HG02798 (cell line): ENCODE measurements at regions not wholly inside any gene's neighbourhood (a gene's known extent, or its start where the extent isn't known, plus 50 kb on each side); places are given as distances from the start of the nearest gene placed in this dataset.
"Not testable (repeated sequence)": the region's sequence is repeated elsewhere in the genome, so short reads cannot be mapped to it uniquely, and the experiment has no call there.

Experiments used
- ATAC-seq: cut with Tn5 transposase; IDR thresholded peaks from one replicate; pipeline ENCODE4 v1.9.1; 2021; ENCODE audit warnings: mild to moderate bottlenecking; ENCODE audit not compliant: unreplicated experiment, poor library complexity

DNA sequence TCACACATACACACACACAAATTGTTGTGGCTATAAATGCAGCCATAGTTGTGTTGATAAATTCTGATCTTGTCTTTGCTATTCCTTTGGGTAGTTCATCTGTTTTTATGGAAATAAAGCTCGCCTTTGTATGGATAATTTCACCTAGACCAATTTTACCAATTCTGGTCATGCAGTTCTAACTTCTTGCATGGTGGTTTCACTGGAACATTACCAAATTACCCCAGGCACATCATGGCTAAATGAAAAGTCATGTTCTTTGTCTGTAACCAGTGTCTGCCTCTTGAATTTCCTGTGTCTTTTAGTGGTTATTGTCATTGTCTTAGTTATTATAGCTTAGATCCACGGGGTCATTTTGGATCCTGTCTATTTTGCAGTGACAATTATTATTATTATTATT is 50.3 kb upstream of the TMC1 start:
- no peak for ATAC-seq

DNA sequence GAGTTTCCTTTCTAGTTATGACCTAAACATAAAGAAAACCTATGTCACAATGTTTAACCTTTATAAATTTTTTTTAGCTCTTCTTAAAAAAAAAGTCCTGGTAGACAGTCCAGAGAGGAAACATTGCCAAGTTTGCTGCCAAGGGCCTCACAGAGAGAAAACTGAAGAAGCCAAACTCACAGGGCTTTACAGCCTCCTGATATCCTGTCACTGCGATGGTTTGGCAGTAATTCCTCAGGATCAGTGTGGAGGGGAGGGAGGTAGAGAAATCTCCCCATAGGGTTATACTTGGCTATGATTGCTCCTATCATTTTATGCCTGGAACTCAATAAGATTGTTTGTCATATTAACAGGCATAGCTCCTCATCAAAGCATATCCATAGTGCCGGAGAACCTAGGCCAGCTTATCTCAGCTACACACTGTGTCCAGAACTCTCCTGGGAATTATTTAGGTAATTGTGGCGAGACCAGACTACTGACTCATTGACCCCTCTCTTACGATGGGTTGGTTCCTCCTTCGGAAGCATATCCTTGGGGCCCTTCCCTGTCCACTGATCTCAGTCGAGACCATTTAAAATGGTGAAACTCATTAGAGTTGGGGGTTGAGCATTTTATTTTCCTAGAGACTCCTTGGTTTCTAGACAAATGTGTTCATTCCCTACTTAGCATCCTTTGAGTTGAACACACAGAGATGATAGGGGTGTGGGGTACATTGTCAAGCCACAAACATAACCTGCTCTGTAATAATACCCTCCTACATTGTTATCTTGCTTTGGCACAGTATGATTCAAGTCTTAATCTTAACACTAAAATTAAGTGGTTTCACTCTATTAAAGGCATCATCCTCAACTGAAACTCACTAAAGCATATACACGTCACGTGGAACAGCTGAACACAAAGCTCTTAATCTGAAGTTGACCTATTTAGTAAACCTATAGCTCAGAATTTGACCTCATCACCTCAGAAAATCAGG is 53.4 kb upstream of the TMC1 start:
- ATAC-seq, result no peak

DNA sequence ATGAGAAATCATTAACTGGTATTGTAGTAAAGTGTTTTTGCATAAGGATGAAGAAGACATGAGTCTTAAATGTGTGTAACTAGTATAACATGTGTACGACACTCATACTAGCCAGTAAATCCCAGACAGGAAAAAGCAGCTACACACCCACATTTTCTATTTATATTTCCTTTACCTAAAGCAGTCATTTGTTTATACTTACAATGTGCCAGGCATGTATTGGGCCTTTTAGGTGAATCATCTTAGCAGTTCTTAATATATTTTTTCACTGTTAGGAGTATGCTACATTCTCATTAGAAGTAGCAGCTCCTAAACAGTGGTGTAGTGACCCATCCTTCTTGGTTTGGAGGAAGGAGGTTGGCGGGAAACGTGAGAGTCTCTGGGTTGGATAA is 55.8 kb upstream of the TMC1 start:
- ATAC-seq, result no peak

DNA sequence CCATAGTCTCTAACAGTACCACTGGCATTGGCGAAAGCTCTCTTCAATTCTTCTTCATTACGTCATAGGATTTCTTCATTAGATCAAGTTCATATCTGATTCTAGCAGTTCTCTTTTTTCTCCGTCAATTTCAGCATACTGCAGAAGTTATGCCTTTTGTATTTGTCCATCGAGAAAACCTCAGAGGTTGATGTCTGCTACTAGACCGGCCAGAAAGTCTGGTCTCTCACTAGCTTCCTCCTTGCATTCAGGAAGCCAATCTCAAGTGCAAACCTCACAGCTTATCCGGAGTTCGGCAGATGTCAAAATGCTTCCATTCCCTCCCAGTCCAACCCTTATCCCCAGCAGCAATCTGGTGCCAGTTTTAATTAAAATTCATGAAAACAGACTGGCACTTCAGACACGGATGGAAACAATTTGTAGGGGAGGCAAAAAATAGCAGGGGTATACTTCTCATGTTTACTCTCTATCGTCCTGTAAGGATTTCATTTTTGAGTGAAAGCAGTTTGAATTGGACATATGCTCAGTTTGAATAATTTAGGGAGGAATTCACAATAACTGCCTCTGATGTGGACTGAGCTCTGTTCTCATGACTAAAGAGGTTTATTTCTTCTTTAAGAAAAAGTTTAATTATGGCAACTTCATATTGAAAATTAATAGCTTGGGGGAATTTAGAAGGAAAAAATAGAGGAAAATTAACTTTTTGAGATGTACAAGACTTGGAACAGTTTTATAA is 56.4 kb upstream of the TMC1 start:
- peak; percentile 48 for ATAC-seq

DNA sequence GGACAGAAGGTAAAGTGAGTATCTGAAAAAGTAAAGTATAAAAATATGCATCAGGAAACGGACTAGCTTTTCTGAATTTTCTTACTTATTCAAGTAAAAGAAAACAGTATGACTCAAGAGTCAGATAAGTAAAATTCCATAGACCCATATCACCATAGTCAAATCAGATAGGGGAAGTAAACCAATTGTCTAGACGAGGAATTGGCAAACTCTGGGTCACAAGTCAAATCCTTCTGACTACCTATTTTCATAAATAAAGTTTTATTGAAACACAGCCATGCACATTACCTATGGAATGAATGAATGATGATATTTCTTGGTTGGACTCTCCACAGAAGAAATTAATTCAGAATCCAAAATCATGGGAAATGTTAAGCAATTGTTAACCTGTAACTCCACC is 59.1 kb upstream of the TMC1 start:
- no peak for ATAC-seq

DNA sequence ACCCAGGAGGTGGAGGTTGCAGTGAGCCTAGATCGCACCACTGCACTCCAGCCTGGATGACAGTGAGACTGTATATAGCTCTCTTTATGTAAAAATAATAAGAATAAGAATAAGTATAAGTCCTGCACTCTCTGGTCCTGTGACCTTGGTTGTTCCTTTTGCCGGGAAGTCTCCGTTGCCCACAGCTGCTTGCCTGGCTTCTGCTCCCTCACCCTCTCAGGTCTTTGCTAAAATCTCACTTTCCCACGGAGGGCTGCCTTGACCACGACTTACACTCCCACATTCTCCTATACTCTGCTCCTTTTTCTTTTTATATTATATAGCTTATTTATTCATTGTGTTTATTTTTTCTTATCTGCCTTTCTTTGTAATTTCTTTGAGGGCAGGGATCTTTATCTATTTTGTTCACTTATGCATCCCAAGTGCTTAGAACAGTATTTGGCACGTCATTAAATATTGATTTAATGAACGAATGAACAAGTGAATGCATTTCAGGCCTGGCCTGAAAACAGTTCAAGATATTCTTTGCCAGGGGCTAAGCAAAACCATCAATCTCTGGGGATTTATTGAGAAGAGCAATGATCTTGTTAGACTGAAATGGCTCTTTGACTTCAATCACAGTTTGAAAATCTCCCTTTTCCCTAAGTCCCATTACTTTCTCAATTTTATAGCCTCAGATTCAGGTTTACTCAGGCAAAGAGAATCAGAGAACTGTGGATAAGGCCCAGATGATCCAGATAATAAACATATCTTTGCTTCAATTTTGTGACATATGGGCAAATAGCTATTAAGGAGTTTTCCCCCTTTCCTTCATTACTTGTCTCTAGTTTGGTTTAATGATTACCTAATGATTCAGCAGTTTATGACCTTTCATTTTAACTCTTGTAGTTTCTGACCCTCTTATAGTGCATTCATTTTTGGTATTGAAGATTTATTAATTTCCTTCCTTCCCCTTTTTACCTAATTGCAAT is 60.8 kb upstream of the TMC1 start:
- no peak for ATAC-seq

DNA sequence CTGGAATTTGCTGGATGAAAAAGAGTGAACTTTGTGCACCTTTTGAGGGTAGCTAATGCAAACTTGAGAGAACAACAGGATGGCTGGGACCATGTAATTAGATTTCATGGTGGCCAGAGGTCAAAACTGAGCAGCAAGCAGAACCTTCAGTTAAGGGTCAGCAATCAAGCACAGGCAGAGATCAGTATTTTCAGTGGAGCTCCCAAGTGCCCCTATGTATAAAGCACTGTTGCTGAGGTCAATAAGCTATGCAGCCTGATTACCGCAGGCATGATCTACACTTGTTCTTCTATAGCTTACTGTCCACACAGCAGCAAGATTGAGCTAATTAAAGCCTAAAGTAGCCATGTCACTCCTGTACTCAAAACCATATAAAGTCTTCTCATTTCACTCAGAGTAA is 62.1 kb upstream of the TMC1 start:
- no peak for ATAC-seq

DNA sequence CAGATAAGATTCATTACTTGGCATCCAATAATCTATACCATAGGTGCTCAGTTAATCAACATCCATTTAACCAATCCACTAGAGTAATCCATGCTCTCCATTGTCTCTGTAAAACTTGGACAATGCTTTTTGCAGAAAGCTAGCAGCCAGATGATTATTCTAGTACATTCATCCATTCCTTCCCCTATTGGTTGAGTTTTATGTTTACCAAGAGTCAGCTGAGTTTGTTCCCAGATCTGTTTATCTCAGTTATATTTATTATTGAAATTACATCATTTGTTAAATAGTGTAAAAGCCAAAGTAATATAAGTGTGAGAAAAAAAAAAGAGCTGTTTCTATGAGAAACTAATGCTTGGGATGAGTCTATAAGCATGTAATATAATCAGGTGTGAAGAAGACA is 63.3 kb upstream of the TMC1 start:
- no peak for ATAC-seq

DNA sequence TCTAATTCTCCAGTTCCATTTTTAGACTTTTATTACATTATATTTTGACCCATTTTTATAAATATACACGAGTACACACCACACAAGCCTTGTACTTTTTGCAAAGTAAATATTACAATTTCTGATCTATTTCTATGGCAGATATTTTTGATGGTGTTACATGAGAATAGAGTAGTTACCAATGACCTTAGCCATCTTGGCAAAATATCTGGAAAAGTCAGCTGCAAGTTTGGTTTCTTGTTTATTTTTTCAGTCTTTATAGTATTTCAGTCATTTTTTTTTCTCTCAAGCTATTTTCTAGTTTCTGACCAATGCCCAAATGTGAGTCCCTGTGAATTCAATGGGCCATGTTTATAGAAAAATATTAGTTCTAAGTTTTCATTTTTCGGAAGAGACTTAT is 64.0 kb upstream of the TMC1 start:
- ATAC-seq, result no peak

DNA sequence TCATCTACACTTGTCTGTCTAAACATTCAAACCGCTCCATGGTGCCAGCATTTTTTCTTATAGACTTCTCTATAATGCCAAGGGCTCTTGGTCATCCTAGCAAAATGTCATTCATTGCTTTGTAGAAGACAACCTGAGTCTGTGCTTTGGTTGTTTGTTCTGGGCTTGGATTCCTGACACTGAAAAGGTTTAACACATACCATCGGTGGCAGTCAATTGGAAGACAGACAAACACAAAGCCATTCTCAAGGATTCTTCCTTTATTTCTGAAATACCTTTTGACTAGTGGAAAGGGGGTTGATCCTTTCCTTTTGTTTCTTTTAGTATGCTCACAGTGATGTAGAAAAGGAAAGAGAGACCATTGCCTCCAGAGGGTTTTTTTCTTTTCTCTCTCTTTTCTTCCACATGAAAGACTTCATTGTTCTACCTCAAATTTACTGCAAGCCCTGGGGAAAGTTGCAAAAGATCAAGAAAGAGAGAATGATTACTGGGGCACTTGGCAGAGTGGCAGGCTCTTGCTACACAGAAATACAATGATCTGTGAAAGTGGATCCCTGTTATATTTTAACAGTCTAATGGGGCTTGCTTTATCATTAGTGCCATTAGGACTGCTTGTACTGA is 66.4 kb upstream of the TMC1 start:
- no peak for ATAC-seq

DNA sequence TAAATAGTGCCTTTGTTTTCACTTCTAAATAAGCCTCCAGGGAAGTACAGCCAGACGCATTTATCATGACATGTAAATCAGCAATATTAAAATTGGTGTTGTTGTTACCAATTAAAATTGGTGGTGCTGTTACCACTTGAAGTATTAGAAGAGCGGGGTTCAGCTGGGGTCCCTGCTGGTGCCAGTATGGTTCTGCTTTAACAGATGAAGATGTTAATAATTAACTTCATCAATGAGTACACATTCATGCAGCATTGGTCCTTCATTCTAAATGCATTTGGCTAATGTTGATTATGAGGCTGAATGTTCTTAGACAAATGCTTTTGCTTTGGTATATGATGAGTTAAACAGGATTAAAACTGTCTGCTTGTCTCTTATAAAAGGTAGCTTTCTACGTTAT is 67.6 kb upstream of the TMC1 start:
- no peak for ATAC-seq

DNA sequence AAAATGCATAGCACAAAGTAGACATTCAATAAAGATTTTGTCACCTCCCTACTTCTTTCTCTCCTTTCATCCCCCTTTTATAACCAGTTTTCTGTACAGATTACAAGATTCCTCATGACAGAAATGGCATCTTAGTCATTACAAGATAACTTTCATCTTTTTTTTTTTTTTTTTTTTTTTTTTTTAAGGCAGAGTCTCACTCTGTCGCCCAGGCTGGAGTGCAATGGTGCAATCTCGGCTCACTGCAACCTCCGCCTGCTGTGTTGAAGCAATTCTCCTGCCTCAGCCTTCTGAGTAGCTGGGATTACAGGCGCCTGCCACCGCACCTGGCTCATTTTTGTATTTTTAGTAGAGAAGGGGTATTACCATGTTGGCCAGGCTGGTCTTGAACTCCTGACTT is 75.2 kb upstream of the TMC1 start:
- not testable (repeated sequence) for ATAC-seq

DNA sequence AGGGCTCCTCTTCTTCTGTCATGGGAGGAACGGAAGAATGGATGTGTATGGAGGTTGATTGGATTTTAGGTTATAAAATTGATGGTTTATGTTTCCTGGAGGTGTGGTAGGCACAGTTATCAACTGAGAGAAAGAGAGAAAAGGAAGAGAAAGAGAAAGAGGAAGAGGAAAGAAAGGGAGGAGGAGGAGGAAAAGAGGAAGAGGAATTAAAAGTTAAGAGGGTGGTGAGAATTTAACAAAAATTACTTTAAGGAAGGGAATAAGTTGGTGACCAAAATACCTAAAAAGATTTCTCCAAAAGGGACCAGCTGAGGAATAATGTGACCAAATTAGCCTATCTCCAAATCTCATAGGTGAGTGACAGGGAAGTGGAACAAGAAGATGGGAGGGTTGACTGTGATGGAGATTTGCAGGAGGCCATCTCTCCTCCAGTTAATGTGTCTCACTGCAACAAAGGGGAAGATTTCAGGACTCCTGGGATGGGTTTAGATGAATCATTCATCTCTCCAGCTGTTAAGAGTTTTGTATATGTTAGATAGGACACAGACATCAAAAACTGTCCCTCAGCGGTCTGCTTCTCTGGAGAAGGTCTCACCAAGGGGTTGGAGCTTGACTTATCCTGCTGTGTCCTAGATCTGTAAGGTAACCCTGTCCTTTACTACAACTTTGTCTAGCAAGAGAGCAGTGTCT is 76.0 kb upstream of the TMC1 start:
- no peak for ATAC-seq

DNA sequence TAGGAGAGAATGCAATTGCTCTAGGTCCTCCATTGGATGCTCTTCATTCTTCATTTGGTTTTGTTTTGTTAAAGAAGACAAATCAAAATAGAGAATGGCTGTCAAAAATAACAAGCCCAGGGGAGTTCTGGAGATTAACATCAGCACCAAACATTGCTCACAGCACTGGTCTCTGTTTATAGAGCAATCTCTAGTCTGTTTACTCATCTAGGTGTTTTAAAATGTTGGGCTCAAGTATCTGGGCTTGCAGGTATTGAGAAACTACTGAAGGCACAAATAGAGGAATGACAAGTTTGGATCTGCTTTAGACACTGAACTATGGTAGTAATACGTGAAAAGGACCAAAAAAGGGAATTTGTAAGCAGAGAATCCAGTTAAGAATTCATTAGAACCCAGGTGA is 77.0 kb upstream of the TMC1 start:
- peak; percentile 4 for ATAC-seq

DNA sequence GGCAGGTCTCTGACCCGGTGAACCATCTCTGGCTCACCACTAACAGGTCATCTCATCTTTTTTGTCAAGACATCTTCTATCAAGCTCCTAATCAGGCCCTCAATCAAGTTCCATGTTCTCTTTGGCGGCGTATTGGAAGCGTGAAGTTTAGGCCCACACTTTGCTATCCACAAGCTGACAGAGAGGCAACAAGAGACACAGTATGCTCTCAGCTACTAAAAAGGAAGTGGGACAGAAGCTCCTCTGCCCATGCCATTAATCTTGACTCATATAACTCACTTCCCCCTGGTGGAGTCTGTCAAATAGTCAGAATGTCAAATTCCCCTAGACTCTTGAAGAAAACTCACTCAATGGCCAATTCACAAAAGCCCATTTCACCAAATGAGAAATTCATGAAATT is 77.6 kb upstream of the TMC1 start:
- ATAC-seq, result peak; percentile 95

DNA sequence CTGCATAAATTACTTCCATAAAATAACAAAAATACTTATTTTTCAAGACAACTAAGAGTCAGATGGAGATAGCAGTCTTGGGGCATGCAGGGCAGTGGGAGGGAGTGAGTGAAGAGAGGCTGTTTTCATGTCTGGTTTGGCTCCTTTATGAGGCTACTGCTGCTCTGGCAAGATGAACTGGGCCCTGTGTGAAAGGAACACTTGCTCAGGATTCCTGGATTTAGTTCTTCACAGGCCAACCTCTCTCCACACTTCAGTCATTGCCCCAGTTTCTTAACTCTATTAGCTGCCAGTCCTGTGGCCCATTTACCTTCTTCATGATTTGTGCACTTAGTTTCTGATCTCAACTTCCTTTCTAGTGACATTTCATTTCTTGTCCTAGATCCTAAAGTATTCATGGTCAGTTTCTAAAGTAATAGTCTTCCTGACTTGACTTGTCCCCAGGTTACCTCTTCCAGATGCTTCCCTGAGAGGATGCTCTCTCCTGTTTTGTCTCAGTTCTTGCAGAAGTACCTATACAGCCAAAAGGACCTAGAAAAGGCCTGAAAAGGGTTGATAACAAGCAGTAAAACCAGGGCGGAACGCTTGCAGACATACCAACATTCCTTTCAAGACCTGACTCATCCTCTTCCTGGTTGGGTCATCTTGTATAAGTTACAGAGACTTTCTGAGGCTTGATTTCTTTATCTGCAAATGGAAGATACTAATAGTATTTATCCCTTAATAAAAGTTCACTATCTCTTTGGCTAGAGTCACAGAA is 77.0 kb upstream of the ZFAND5 start:
- ATAC-seq, result no peak

DNA sequence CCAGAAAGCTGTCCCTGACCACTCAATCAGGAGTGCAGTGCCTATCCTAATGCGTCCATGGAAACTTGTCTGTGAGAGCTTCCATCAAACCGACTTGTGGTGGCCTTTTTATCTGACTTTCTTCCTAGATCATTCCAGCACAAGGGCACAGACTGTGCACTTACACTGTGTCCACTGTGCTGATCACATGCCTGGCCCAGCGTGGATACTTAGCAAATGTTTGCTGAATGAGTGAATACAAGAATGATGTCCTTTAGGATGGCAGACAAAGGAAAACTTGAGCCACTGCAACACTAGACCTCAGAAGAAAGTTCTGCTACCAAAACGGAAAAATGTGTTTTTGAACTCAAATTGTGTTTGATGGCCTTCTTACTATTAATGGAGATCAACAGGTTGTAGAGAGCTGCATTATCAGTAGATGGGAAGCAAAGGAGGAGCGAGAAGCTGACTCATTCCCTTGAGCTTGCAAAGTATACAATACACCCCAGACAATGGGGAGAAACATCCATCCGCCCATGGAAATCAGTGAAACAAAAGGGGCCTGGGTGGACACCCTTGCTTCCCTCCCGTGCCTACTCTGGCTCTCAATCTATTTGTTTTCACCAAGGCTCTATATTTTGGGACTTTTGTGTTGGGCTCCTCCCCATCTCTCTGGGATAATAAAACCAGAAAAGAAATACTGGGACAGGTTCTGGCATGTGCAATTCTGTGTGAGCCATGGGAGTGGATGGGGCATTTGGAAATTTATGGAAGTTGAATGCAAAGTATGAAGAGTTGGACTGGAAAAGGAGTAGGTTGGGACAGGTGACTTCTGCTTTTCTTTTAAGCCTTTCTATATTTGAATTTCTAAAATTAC is 76.2 kb upstream of the ZFAND5 start:
- no peak for ATAC-seq

DNA sequence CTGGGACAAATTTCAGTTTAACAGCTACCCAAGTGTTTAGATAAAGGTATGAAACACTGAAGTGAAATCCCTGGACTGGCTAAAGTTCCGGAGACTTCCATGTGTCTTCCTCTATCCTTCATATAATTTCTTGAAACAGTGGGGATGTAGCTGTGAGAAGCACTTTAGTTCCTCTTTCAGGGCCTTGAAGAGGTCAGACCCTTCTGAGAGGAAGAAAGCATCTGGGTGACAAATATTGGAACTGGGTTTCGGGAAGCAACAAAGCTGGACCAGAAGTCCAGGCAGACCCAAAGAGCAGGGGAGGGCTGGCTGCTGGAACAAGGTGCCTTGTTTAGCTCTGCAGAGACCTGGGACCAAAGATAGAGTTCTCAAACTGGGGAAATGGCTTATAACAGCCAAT is 75.4 kb upstream of the ZFAND5 start:
- ATAC-seq, result no peak
